Endodermal cell (in vitro differentiated cells): ENCODE measurements at regions not wholly inside any gene's neighbourhood (a gene's known extent, or its start where the extent isn't known, plus 50 kb on each side); places are given as distances from the start of the nearest gene placed in this dataset.

Experiments used
- DNase-seq: peaks from one replicate; pipeline ENCODE4 v3.0.0-alpha.2; 2017
- H3K27ac ChIP-seq: 2 replicates; pipeline ENCODE4 v1.5.1; 2013; ENCODE audit warnings: mild to moderate bottlenecking, low read depth, low read length, moderate library complexity
- H3K27me3 ChIP-seq: 2 replicates; pipeline ENCODE4 v1.6.1; 2013; ENCODE audit warnings: mild to moderate bottlenecking, low read length, moderate library complexity; ENCODE audit not compliant: insufficient read depth, control insufficient read depth, poor library complexity, severe bottlenecking
- H3K36me3 ChIP-seq: 2 replicates; pipeline ENCODE4 v1.7.0; 2013; ENCODE audit warnings: mild to moderate bottlenecking, low read length, moderate library complexity; ENCODE audit not compliant: control insufficient read depth, insufficient read depth
- H3K4me1 ChIP-seq: one replicate; pipeline ENCODE4 v1.7.0; 2013; ENCODE audit warnings: low read length; ENCODE audit not compliant: control insufficient read depth, insufficient read depth
- H3K4me3 ChIP-seq: 2 replicates; pipeline ENCODE4 v1.5.1; 2013; ENCODE audit warnings: mild to moderate bottlenecking, low read length, moderate library complexity
- H3K9ac ChIP-seq: 2 replicates; pipeline ENCODE4 v1.6.1; 2013; ENCODE audit warnings: mild to moderate bottlenecking, low read length, moderate library complexity; ENCODE audit not compliant: poor library complexity, severe bottlenecking; ENCODE audit errors: extremely low read depth
- H3K9me3 ChIP-seq: 2 replicates; pipeline ENCODE4 v1.6.1; 2013; ENCODE audit warnings: mild to moderate bottlenecking, low read length, moderate library complexity; ENCODE audit not compliant: control insufficient read depth
- H3K27ac Mint-ChIP-seq: 2 replicates; pipeline ENCODE4 v1.8.0; 2020; ENCODE audit warnings: mixed read lengths
- H3K27me3 Mint-ChIP-seq: 2 replicates; pipeline ENCODE4 v1.8.0; 2021; ENCODE audit warnings: mild to moderate bottlenecking, mixed read lengths; ENCODE audit not compliant: insufficient read depth
- H3K36me3 Mint-ChIP-seq: 2 replicates; pipeline ENCODE4 v1.8.0; 2020; ENCODE audit warnings: low read depth, mixed read lengths
- H3K4me1 Mint-ChIP-seq: 2 replicates; pipeline ENCODE4 v1.8.0; 2020; ENCODE audit warnings: mixed read lengths
- H3K4me3 Mint-ChIP-seq: 2 replicates; pipeline ENCODE4 v1.8.0; 2020; ENCODE audit warnings: mild to moderate bottlenecking, moderate library complexity, mixed read lengths
- H3K9me3 Mint-ChIP-seq: 2 replicates; pipeline ENCODE4 v1.8.0; 2020; ENCODE audit warnings: mild to moderate bottlenecking, mixed read lengths
- WGBS, 2 experiments: methylation state at CpG; one replicate each; pipeline versions ENCODE4 v1.1.5 to v1.1.7; 2013; ENCODE audit warnings: missing lambda C conversion rate in 2 of 2, mixed read lengths in 1 of 2; ENCODE audit not compliant: insufficient coverage in 1 of 2, insufficient read length in 1 of 2; 5-methylcytosine and 5-hydroxymethylcytosine counted together
- TF ChIP-seq, protein P1 (sequence below): fragments of 200-600 bp; sonication (generic); conservative IDR thresholded peaks from 2 replicates; pipeline ENCODE4 v1.5.0; 2021; ENCODE audit warnings: antibody characterized with exemption, mild to moderate bottlenecking

DNA sequence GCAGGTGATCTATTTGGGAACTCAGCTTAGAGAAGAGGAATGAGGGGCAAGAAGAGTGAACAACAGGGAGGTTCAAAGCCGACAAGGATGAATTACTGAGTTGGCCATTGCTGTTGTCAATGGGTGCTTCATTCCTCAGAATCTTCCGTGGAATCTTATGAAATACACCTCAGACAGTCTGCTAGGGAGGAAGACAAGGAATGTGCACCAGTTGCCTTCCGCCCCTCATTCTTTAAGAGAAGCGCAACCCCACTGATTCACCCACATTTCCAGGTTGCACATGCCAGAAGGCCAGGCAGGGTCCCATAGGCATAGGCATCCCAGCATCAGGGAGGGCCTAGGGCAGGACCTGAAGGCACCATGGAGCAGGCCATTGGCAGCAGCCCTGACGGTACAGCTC lies 127.5 kb upstream of the TNFAIP3 start:
- H3K36me3 ChIP-seq, result no peaks in the 10 kb centered on the region
- Mint-ChIP-seq H3K27me3 (peaks cover 10% of the 10 kb centered on the region), H3K4me1 (peaks cover 9% of the 10 kb centered on the region), H3K36me3 (no peaks in the 10 kb centered on the region), H3K27ac (no peak overlapping the region), H3K9me3 (no peaks in the 10 kb centered on the region), H3K4me3 (no peak overlapping the region)
- no peaks in the 10 kb centered on the region for H3K9me3 ChIP-seq
- H3K9ac ChIP-seq, result no peak overlapping the region
- no peak overlapping the region for H3K27ac ChIP-seq
- no peak overlapping the region for H3K4me3 ChIP-seq
- H3K4me1 ChIP-seq, result no peaks in the 10 kb centered on the region
- 91 to 93% methylated on average over 3 to 5 of the region's 5 CpGs for WGBS, 2 experiments
- TF ChIP-seq, protein P1, sequence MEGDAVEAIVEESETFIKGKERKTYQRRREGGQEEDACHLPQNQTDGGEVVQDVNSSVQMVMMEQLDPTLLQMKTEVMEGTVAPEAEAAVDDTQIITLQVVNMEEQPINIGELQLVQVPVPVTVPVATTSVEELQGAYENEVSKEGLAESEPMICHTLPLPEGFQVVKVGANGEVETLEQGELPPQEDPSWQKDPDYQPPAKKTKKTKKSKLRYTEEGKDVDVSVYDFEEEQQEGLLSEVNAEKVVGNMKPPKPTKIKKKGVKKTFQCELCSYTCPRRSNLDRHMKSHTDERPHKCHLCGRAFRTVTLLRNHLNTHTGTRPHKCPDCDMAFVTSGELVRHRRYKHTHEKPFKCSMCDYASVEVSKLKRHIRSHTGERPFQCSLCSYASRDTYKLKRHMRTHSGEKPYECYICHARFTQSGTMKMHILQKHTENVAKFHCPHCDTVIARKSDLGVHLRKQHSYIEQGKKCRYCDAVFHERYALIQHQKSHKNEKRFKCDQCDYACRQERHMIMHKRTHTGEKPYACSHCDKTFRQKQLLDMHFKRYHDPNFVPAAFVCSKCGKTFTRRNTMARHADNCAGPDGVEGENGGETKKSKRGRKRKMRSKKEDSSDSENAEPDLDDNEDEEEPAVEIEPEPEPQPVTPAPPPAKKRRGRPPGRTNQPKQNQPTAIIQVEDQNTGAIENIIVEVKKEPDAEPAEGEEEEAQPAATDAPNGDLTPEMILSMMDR, result no peak
- no peak for DNase-seq
- no peaks in the 10 kb centered on the region for H3K27me3 ChIP-seq

- no peak overlapping the region for H3K27ac Mint-ChIP-seq
- H3K27me3 ChIP-seq, result no peaks in the 10 kb centered on the region
- TF ChIP-seq, protein P1, result no peak
- no peaks in the 10 kb centered on the region for H3K9me3 Mint-ChIP-seq
- H3K36me3 ChIP-seq, result no peaks in the 10 kb centered on the region
- no peak overlapping the region for H3K4me3 ChIP-seq
- H3K4me1 Mint-ChIP-seq, result peaks cover 9% of the 10 kb centered on the region
- H3K4me3 Mint-ChIP-seq, result no peak overlapping the region
- no peaks in the 10 kb centered on the region for H3K4me1 ChIP-seq
- H3K9me3 ChIP-seq, result no peaks in the 10 kb centered on the region
- no peak overlapping the region for H3K27ac ChIP-seq
- WGBS, 2 experiments, result 93 to 94% methylated on average over 4 to 7 of the region's 7 CpGs
- no peaks in the 10 kb centered on the region for H3K36me3 Mint-ChIP-seq
- H3K27me3 Mint-ChIP-seq, result peaks cover 10% of the 10 kb centered on the region
- DNase-seq, result no peak
- H3K9ac ChIP-seq, result no peak overlapping the region
Measured at GRCh38 chr6:137740091-137740755, 126.8 kb upstream of the TNFAIP3 start.

GRCh38 chr6:137740967-137741761 lies 125.9 kb upstream of the TNFAIP3 start:
- no peak overlapping the region for H3K27ac Mint-ChIP-seq
- no peak overlapping the region for H3K27ac ChIP-seq
- no peaks in the 10 kb centered on the region for H3K36me3 ChIP-seq
- H3K4me1 ChIP-seq, result no peaks in the 10 kb centered on the region
- H3K36me3 Mint-ChIP-seq, result no peaks in the 10 kb centered on the region
- no peaks in the 10 kb centered on the region for H3K9me3 Mint-ChIP-seq
- 80% methylated on average over 5 to 10 of the region's 10 CpGs for WGBS, 2 experiments
- H3K9ac ChIP-seq, result no peak overlapping the region
- peak; percentile 74 for DNase-seq
- no peak overlapping the region for H3K4me3 ChIP-seq
- H3K4me3 Mint-ChIP-seq, result no peak overlapping the region
- TF ChIP-seq, protein P1, result peak; percentile 68
- peaks cover 9% of the 10 kb centered on the region for H3K4me1 Mint-ChIP-seq
- H3K27me3 Mint-ChIP-seq, result peaks cover 10% of the 10 kb centered on the region
- H3K27me3 ChIP-seq, result no peaks in the 10 kb centered on the region
- H3K9me3 ChIP-seq, result no peaks in the 10 kb centered on the region
